ENCODE measurements at regions not wholly inside any gene's neighbourhood (a gene's known extent, or its start where the extent isn't known, plus 50 kb on each side); places are given as distances from the start of the nearest gene placed in this dataset.

DNA sequence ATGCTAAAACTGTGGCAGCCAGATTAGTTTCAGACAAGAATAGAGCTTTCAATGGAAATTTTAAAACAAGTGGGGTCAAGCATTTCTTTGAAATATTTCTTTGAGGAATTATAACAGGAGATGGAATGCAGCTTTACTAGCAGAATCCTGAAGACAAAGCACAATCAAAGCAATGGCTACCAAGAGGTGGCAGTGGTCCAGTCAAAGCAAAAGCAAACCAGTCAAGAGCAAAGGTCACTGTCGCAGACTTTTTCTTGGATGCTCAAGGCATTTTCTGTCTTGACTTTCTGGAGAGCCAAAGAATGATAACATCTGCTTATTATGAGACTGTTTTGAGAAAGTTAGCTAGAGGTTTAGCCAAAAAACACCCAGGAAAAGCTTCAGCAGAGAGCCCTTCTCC, 351.2 kb upstream of the DLGAP1 start:
- ATAC-seq (no peak), DNase-seq (no peak), FAIRE-seq (no peak)
- TF ChIP-seq, protein P1, sequence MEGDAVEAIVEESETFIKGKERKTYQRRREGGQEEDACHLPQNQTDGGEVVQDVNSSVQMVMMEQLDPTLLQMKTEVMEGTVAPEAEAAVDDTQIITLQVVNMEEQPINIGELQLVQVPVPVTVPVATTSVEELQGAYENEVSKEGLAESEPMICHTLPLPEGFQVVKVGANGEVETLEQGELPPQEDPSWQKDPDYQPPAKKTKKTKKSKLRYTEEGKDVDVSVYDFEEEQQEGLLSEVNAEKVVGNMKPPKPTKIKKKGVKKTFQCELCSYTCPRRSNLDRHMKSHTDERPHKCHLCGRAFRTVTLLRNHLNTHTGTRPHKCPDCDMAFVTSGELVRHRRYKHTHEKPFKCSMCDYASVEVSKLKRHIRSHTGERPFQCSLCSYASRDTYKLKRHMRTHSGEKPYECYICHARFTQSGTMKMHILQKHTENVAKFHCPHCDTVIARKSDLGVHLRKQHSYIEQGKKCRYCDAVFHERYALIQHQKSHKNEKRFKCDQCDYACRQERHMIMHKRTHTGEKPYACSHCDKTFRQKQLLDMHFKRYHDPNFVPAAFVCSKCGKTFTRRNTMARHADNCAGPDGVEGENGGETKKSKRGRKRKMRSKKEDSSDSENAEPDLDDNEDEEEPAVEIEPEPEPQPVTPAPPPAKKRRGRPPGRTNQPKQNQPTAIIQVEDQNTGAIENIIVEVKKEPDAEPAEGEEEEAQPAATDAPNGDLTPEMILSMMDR (IDR thresholded peaks at IDR 0.05), result no peak
- no peak overlapping the region for H3K27ac ChIP-seq
- H3K36me3 ChIP-seq, result no peaks in the 10 kb centered on the region
- intact Hi-C loops (cut with DNase I), result no loop called here
- no peak overlapping the region for H3K4me3 ChIP-seq
- H3K27me3 ChIP-seq, result no peaks in the 10 kb centered on the region
- WGBS, 2 donors, result 70 to 77% methylated on average over 1 of the region's 1 CpG
- H3K4me1 ChIP-seq, result no peaks in the 10 kb centered on the region
- no peaks in the 10 kb centered on the region for H3K9me3 ChIP-seq

DNA sequence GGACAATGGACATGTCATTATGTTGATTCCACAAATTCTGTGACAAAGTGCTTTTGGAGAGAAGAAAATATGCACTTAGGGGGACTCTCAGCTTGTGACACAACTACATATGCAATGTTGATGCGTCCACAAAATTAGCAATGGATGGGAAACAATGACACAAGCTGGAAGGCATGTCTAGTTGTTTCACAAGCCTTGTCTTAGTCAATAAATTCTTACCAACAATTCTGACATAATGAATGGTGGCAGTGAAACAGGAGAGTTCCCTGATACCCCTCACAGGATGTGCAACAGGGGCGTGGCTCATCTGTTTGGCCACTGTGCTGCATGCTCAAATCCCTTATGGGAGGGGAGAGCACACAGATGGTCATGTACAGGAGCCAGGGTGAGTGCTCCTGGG, 347.2 kb upstream of the DLGAP1 start:
- intact Hi-C loops (cut with DNase I), result no loop called here
- H3K27me3 ChIP-seq, result no peaks in the 10 kb centered on the region
- no peak overlapping the region for H3K4me3 ChIP-seq
- DNase-seq (no peak), FAIRE-seq (no peak), ATAC-seq (no peak)
- WGBS, 2 donors, result 33 to 38% methylated on average over 2 of the region's 2 CpGs
- H3K9me3 ChIP-seq, result no peaks in the 10 kb centered on the region
- H3K4me1 ChIP-seq, result no peaks in the 10 kb centered on the region
- H3K27ac ChIP-seq, result no peak overlapping the region
- H3K36me3 ChIP-seq, result no peaks in the 10 kb centered on the region
- TF ChIP-seq, protein P1 (IDR thresholded peaks at IDR 0.05), result no peak

DNA sequence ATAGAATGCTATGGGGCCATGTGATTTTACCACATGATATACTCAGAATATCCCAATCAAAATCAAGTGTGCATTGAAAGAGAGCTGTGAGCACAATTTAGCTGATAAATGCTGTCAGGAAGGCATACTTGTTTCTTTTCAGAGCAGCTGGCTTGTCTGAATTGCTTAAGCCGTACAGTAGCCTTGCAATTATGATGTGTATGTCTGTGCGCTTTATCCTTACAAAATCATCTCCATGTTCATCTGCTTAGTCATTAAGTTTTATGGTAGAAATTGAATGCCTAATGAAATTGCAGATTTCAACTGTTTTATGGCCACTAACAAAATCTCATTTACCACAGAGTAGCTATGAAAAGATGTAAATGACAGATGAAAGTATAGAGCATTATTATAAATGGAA, 346.0 kb upstream of the DLGAP1 start:
- H3K9me3 ChIP-seq, result no peaks in the 10 kb centered on the region
- H3K27me3 ChIP-seq, result no peaks in the 10 kb centered on the region
- H3K27ac ChIP-seq, result no peak overlapping the region
- intact Hi-C loops (cut with DNase I), result no loop called here
- TF ChIP-seq, protein P1 (IDR thresholded peaks at IDR 0.05), result no peak
- no peaks in the 10 kb centered on the region for H3K36me3 ChIP-seq
- H3K4me3 ChIP-seq, result no peak overlapping the region
- WGBS, 2 donors, result 67 to 85% methylated on average over 2 of the region's 2 CpGs
- DNase-seq (no peak), ATAC-seq (no peak), FAIRE-seq (no peak)
- H3K4me1 ChIP-seq, result no peaks in the 10 kb centered on the region

DNA sequence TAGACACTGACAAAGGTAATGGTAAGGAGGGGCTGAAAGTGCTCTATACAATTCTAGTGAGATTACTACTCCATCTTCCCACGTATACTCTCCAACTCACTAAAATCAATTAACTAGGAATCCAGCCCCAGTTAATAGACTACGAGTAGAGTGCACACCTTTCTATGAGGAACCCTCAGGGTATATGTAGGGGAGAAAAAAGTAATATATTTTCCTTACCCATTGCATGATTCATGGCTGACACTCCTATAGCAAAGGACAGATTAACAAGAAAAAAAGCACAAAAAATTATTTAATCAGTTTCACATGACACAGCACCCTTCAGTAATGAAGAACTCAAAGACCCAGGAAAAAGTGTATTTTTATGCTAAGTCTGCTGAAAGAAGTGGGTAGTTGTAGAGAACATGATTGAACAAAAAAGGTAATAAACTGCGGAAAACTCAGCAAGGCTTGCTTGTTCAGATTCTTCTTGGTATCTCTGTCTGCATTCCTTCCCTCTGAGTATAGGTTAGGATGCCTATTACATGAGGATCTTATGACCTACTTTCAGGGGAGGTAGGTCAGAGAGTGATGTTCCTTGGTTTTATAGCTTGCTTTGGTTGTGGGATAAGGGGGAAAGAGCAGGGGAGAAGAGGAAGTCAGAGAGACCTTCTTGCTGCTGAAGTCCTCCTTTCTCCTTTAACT, 342.0 kb upstream of the DLGAP1 start:
- FAIRE-seq (no peak), ATAC-seq (no peak), DNase-seq (no peak)
- intact Hi-C loops (cut with DNase I), result no loop called here
- H3K4me1 ChIP-seq, result no peaks in the 10 kb centered on the region
- H3K36me3 ChIP-seq, result no peaks in the 10 kb centered on the region
- H3K9me3 ChIP-seq, result no peaks in the 10 kb centered on the region
- no peaks in the 10 kb centered on the region for H3K27me3 ChIP-seq
- H3K27ac ChIP-seq, result no peak overlapping the region
- 37 to 51% methylated on average over 3 of the region's 3 CpGs for WGBS, 2 donors
- TF ChIP-seq, protein P1 (IDR thresholded peaks at IDR 0.05), result no peak
- H3K4me3 ChIP-seq, result no peak overlapping the region

DNA sequence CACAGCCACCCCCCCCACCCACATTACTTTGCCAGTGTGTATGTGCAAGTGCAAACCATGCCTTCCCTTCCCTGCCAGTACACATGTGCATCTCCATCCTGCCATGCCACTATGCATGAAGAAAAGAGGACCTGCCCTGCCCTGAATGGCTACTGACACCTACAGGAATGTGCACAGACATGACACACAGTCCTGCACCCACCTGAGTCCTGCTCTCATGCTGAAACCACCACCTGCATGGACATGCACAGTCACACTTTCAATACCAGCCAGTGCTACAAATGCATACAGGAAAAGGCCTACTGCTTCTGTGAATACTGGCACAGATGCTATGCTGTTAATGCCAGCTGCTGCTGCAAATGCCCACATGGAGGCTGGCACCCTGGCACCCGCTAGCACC, 334.4 kb upstream of the DLGAP1 start:
- ATAC-seq (no peak), FAIRE-seq (no peak)

More for the DNA sequence above, 334.4 kb upstream of the DLGAP1 start:
- no peak overlapping the region for H3K4me3 ChIP-seq
- TF ChIP-seq, protein P1 (IDR thresholded peaks at IDR 0.05), result no peak
- H3K27ac ChIP-seq, result no peak overlapping the region
- intact Hi-C loops (cut with DNase I), result no loop called here
- H3K4me1 ChIP-seq, result no peaks in the 10 kb centered on the region
- H3K9me3 ChIP-seq, result no peaks in the 10 kb centered on the region
- no peaks in the 10 kb centered on the region for H3K36me3 ChIP-seq
- H3K27me3 ChIP-seq, result no peaks in the 10 kb centered on the region
- DNase-seq, result no peak
- 84 to 94% methylated on average over 1 of the region's 1 CpG for WGBS, 2 donors
